Activated naive CD8-positive, alpha-beta T cell treated with anti-CD3 and anti-CD28 coated beads, Interleukin-2, amount 50 U/mL, for 16 hours (primary cell): ENCODE measurements at regions not wholly inside any gene's neighbourhood (a gene's known extent, or its start where the extent isn't known, plus 50 kb on each side); places are given as distances from the start of the nearest gene placed in this dataset.
"Not testable (repeated sequence)": the region's sequence is repeated elsewhere in the genome, so short reads cannot be mapped to it uniquely, and the experiment has no call there.

ENCODE experiments used
- DNase-seq: peaks from one replicate; pipeline ENCODE4 v3.0.0-alpha.2; 2020; ENCODE audit warnings: low read depth, low spot score

DNA sequence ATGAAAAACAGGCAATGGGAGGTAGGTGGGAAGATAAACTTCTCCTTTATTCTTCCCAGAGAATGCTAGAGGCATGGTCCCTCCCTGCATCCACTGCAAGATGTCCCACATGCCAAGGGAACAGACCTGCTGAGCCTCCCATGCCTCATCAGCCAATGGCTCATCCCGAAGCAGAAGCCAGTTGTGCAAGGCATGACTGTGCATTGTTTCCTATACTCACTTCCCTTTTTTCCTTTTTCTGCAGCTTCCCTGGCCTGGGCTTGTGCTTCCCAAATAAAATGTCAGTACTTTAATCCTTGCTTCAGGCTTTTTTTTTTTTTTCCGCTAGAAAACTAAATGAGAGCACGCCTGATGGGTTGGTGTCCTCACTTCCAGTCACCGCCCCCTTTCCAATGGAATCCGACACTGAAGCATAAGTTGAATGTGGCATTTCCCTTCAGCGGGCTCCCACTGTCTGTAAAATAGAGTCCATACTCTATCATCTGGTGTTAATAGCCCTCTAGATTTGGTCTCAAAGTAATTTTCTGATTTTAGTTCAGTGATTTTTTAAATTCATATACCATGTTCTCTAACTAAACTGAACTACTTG, 239.0 kb upstream of the JADE1 start:
- no peak for DNase-seq

DNA sequence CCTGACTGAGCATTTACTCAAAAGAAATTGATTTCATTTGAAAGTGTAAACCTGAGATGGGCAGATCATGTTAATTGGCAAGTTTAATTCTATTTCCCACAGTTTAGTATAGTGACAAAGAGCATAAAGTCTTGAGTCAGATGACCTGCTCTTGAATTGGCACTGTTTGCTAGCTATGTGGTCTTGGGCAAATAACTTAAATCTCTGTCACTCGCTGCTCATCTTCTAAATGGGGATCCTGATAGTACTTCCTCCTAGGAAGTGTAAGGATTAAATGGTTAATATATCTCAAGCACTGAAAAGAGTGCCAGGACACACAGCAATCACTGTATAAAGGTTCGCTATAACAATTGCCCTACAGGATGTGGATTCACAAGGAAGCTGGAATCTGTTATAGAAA, 242.8 kb upstream of the JADE1 start:
- no peak for DNase-seq

DNA sequence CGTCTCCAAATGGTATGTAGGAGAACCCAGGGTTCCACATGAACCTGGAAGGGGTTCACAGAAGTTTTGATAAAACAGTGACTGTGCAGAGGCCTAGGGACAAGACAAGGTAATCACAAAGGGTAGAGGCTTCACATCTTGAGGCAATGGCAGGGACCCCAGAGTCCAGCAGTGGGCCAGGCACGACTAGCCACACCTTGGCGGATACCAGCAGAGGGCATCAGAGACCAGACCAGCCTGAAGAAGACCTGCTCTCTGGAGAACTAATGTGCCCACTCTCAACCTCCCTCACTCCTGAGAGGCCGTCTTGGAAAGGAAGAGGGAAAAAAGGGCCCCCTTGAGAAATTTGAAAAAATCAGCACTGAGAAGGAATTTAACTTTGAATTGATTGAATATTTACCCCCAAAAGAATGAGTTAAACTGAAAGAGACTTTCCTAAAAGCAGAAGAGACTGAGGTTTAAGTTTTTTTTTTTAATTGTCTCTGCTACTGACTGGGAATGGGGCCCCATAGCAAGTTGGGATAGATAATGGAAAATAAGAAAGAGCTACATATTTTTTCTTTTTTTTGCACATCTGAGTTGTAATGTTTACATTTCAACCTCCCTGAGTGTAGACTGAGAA, 243.8 kb upstream of the JADE1 start:
- no peak for DNase-seq

DNA sequence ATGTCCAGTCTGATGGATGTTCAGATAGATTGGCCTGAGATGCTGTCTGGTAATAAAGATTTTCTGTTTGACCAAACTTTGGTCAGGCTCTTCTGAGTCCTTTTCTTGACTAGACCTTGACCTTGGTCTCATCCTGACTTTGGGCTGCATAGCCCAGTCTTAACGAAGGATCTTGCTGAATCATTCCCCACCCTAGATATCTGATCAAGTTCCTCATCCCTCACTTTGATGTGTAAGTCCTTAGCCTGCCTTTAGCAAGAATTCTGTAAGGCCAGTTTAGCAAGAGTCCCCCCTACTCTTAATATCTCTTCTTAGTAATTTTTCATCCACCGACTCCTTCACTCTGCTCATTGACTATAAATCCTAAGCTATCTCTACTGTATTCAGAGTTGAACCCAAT, 244.4 kb upstream of the JADE1 start:
- no peak for DNase-seq

DNA sequence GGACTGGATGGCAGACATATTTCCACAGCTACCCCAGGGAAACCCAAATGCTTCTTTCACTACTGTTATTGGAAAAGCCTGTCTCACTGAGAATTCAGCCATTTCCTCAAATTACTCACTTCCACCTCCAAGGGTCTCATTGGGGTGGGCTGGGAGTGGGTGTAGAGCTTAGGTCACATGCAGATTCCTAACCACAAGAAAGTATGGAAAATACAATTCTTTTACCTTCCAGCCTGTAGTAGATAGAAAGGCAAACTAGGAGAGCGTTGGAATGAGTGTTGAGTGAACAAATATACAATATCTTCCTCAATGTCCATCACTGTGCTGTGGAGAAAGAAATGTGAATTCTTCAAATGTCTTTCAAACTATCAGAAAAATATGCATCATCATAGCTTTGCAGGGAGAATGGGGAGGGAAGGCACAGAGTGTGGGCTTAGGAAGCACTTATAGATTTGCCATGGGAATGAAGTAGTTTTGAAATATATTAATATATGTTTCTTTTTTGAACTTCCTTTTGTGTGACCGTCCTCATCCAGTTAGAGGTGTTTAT, 245.3 kb upstream of the JADE1 start:
- no peak for DNase-seq

DNA sequence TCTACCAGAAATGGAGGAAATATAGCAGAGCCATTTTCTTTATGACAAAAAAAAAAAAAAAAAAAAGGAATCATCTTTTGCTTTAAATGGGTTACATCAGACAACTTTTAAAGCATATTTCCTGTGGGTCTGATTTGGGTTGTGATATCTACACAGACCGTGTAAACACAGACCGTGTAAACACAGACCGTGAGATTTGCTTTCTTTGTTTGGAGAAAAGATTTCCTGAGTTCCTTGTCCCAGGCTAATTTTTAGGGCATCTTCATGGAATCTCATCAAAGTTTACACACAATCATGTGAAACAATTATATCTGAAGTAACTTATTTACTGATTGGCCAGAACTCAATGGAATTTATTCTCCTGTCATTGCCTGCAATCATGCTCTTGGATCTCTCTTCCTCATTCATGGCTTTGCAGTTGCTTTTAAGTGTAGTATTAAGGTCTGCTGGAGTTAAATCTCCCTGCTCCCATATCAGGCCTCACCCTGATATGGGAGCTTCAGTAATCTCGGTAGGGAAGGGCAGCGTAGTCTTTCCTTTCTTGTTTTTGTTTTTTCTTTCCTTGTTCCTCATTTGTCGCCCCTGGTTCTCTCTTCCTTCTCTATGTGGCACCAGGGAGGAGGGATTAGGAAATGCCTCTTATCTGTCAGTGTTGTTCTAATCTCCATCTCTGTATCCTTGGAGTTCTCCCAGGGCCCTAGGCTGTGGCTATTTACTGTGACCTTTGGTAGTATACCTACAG, 248.6 kb upstream of the JADE1 start:
- no peak for DNase-seq

DNA sequence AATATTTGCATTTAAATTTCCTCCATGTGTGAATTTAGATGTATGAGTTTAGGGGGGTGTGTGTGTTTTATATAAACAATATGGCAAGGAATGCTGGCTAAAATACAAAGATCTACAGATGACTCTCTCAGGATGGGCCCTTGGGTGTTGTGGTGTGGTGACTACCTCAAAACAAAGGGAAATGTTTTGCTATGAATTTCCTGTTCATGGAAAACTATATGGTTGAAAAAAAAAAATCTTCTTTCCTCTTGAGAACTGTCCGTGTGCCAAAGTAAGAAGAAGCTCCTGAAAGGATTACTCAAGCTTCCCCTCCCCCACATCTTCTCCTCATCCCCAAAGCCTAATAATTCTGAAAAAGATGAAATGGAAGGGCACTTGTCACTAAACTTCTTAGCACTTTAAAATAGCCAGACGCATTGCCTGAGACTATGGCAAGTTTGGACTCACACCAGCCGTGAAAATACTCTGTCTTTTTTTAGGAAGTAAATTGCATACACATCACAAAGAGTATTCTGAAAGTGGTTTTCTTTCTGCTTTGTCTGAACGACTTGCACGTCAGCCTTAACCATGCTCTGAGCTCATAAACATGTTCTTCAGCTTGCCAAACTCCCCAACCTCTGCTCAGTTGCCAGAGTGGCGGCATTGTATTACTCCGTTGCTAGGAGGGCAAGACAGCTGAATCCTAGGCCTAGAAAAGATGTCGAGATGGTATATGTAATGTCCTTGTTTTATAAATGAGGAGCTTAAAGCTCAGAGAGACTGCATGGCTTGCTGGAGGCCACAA, 250.4 kb upstream of the JADE1 start:
- no peak for DNase-seq

DNA sequence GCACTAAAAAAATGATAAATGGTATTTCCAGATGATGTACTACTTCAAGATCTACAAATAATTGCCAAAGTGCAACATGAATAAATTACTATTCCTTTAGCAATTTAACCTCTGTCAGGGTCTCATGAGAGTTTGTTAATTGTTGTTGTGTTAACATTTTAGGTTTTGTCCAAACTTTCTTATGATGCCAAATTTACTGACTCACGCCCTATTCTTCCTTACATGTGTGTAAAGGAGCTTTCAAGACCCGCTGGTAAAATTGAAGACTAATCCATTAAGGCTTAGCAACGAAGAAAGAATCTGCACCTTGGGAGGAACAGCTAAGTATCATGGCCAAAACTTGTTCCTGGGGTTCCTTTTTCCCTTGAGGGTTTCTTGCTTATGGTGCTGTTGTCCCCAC, 252.7 kb upstream of the JADE1 start:
- no peak for DNase-seq

DNA sequence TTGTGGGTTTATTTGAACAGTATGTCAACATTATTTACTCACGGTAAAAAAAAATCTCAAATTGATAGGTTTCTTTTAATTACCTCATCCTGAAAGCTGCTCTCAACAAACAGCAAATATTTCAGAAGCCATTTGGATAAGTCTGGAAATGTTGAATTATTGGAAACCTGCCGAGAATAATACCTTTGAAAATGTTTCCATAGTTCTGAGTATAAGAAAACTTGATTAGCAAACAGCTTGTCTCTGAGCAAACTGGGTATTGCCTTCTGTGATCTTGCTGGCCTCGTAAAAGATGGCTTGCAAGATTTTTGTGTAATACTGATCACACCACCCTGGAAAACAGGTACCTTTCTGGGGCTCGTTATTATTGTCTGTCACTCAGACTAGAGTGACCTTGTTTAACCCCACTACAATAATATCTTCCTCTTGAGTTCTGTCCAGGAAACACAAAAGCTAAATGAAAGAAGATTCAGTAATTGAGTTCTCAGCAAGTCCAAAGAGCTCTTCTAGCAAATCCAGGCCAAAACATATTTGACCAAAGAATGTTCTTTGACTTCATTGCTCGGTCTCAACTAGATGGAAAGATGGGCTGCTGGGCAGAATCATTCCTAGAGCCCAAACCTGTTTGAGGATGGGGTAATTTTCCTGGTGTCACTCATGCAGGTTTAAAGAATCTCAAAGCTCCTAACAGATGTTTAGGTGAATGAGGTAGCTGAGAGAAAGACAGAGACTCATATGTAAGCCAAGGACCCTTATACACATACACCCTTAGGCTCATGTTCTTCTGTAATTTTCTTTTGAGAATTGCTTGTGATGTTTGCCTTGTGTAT, 255.6 kb upstream of the JADE1 start:
- no peak for DNase-seq

DNA sequence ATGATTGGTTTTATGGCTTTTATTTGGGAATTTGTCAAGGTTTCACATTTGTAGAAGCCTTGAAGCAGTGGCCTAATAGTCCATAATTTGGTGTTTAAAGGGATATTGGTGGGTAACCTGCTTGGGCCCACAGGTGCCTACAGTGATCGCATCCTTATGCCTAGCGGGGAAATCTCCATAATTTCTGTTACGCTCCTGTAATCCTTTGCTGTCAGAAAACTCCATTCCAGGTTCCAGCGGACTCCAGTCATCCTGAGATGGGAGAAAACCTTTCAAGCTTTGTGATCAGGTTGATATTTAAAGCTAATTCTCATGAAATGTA, 257.0 kb upstream of the JADE1 start:
- DNase-seq, result no peak

DNA sequence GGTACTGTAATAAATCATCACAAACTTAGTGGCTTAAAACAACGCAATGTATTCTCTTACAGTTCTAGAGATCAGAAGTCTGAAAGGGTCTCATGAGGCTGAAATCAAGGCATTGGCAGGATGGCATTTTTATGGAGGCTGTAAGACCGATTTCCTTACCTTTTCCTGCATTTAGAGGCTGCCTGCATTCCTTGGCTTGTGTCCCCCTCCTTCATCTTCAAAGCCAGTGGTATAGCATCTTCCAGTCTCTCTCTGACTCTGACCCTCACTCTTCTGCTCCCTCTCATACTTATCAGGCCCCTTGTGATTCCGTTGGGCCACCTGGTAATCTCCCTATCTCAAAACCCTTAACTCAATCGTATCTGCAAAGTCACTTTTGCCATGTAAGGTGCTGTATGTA, 258.2 kb upstream of the JADE1 start:
- DNase-seq, result no peak

DNA sequence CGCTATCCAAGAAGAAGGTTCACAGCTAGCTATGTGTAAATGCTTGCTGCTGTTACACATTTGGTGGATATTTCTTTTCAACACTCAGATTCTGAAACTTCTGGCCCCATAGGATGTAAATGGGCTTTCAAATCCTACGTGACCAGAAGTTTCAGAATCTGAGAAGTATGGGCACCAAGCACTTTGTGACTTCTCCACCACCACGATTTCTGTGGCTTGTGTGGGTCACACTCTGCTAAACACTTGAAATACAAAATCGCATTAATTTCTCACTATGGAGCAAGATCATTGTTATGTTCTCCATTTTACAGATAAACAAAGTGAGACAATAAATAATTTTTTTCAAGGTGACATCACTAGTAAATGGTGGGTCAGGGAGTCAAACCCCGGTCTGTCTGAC, 259.4 kb upstream of the JADE1 start:
- DNase-seq, result no peak

DNA sequence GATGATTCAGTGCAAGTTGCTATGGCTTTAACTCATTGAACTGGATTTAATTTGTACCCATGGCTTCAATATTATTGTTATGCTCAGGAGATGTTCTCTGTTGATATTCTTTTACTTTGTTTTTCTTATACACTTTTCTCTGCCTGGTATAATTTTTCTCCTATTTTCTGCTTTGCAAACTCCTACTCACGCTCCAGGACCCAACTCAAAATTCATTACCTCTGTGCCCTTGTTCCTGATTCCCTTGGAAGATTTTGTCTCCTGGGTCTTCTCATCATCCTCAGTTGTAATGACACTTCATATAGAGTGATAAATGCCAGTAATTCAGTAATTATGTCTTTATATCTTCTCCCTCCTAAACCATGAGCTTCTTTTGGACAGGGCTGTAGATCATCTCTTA, 259.9 kb upstream of the JADE1 start:
- no peak for DNase-seq

DNA sequence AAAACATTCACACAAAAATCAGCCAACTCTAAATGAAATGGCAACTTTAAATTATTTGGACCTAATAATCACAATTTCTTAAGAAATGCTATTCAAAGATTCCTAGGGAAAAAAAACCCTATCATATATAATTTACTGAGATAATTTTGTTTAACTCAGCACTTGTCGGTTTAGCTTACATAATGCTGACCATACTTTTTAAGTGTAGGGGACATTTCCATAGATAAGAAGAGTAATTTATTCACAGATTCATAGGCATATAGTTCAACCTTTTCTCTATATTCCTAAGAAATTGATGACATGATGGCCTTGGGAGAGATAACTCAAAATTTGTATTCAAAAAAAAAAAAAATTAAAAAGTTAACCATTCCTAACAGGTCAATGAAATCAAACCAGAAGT, 260.8 kb upstream of the PGRMC2 start:
- DNase-seq, result no peak

DNA sequence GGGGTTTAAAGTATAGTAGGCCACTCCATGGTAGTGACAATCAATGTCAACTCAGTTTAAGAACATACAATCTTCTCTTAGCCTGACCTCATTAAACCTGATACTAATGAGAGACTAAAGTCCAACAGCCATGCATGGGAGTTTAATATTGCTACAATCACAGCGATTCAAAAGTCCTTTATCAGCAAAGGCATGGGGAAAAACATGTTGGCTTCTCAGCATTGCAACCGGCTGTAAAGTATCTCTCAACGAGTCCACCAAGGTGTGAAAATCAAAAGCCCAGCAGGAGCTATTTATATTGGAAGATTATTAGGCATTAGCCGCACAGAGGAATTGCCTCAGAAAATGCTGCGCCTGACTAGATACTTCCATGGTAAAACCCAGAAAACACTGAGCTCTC, 256.7 kb upstream of the PGRMC2 start:
- no peak for DNase-seq

DNA sequence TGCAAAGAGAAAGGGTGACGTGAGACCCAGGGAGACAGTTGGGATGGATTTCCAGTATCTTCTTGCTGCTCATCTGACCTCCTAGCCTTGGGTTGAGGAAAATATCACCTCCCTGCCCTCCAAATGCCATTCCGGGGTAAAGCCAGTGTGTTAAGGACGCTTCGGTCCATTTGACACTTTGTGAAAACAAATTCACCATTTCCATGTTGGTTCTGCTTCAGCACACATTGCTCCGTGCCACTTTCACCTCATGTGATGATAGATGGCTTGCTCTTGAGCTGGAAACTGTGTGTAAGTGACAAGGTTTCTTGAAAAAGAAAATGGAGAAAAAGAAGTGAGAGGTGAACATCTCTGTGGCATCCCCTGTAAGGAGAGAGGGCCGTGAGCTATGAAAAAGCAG, 256.1 kb upstream of the PGRMC2 start:
- no peak for DNase-seq

DNA sequence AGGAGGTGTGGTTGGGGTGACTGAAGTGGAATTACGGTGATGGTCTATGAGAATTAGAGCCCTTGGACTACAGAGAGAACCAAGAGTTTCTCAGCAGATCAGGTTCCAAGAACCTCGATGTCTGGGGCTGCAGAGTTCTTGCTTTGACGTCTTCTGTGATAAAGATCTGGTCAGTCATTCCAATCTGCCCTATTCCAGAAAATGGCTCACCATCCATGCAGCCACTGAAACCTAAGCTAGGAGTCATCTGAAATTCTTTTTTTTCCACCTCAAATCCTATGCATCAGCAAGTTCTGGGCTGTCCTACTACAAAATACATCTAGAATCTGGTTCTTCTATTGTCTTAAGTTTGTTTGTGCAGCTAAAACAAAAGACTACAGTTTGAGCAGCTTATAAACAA, 254.4 kb upstream of the PGRMC2 start:
- DNase-seq, result no peak

DNA sequence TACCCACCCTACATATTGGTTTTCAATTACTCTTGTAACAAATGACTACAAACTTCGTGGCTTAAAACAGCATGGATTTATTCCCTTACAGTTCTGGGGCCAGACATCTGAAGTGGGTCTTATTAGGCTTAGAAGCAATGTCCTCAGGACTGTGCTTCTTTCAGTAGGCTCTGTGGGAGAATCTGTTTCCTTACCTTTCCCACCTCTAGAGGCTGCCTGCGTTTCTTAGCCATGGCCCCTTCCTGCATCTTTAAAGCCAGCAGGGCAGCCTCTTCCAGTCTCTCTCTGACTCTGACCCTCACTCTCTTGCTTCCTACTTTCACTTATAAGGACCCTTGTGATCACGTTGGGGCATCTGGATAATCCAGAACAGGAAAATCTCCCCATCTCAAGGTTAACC, 252.5 kb upstream of the PGRMC2 start:
- DNase-seq, result no peak

DNA sequence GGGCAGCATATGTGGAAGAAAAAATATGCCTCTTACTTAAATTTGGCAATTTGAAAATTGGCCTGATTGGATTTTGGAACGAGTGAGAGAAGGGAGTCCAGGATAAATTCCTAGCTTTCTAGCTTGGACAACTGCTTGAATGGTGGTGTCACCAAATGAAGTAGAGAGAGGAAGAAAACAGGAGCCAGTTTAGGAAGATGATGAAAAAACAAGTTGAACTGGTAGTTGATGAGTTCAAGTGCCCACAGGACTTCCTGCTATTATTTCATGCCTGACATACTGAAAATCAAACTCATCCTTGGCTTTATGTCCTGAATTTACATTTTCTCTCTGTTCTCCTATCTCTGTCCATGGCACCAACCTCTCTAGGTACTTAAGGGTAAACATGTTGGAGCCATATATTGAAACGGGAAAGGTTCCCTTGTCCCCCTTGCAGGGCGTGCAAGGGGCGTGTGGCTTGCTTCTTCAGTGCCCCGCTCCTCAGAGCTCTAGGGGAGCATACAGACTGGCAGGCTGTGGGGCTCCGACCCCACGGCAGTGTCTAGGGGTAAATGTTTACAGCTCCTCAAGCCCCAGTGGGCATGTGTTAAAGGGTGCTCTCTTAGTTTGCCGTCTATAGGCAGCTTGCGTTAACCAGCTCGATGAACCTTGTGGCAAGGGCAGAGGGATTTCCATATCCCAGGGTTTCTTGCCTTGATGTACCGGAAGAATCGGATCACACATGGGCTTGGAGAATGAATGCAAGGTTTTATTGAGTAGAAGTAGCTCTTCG, 250.7 kb upstream of the PGRMC2 start:
- no peak for DNase-seq

DNA sequence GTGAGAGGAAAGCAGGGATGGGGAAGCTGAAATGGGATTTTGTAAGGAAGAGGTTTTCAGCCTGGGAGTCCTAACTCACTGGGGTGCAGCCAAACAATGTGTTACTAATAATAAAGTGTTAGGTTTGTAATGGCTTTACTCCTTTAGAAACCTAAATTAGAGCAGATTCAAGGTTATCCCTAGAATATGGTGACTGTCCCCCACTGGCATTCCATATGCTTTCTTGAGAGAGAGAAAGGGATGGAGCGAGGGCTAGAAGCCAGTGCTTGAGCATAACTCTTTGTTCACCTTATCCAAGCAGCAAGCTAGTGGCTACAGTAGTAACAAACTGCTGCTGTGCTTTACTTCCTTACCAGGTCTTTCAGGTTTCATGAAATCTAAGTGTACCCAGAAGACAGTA, 249.1 kb upstream of the PGRMC2 start:
- no peak for DNase-seq

DNA sequence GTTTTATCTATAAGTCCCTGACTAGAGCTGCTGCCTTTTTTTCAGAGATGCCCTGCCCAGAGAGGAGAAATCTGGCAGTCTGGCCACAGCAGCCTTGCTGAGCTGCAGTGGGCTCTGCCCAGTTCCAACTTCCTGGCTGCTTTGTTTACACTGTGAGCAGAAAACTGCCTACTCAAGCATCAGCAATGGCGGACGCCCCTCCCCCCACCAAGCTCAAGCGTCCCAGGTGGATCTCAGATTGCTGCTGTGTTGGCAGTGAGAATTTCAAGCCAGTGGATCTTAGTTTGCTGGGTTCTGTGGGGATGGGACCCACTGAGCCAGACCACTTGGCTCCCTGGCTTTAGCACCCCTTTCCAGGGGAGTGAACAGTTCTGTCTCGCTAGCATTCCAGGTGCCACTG, 247.9 kb upstream of the PGRMC2 start:
- not testable (repeated sequence) for DNase-seq
